GM12873 (cell line): ENCODE measurements at regions not wholly inside any gene's neighbourhood (a gene's known extent, or its start where the extent isn't known, plus 50 kb on each side); places are given as distances from the start of the nearest gene placed in this dataset.

Source experiments
- TF ChIP-seq, protein P1 (sequence below): IDR thresholded peaks from 2 replicates; pipeline ENCODE4 v1.5.1; 2012; ENCODE audit warnings: low read depth, mild to moderate bottlenecking, moderate library complexity, low read length, control low read depth; ENCODE audit not compliant: insufficient read depth; ENCODE audit errors: missing control alignments

GRCh38 chr10:8346861-8347260, 292.4 kb downstream of the GATA3 start:
- TF ChIP-seq, protein P1, sequence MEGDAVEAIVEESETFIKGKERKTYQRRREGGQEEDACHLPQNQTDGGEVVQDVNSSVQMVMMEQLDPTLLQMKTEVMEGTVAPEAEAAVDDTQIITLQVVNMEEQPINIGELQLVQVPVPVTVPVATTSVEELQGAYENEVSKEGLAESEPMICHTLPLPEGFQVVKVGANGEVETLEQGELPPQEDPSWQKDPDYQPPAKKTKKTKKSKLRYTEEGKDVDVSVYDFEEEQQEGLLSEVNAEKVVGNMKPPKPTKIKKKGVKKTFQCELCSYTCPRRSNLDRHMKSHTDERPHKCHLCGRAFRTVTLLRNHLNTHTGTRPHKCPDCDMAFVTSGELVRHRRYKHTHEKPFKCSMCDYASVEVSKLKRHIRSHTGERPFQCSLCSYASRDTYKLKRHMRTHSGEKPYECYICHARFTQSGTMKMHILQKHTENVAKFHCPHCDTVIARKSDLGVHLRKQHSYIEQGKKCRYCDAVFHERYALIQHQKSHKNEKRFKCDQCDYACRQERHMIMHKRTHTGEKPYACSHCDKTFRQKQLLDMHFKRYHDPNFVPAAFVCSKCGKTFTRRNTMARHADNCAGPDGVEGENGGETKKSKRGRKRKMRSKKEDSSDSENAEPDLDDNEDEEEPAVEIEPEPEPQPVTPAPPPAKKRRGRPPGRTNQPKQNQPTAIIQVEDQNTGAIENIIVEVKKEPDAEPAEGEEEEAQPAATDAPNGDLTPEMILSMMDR: no peak

- TF ChIP-seq, protein P1: no peak
Measured at GRCh38 chr10:8349610-8350249, 295.2 kb downstream of the GATA3 start.

- TF ChIP-seq, protein P1: no peak
Measured at GRCh38 chr10:8350250-8350967, 295.9 kb downstream of the GATA3 start.

DNA sequence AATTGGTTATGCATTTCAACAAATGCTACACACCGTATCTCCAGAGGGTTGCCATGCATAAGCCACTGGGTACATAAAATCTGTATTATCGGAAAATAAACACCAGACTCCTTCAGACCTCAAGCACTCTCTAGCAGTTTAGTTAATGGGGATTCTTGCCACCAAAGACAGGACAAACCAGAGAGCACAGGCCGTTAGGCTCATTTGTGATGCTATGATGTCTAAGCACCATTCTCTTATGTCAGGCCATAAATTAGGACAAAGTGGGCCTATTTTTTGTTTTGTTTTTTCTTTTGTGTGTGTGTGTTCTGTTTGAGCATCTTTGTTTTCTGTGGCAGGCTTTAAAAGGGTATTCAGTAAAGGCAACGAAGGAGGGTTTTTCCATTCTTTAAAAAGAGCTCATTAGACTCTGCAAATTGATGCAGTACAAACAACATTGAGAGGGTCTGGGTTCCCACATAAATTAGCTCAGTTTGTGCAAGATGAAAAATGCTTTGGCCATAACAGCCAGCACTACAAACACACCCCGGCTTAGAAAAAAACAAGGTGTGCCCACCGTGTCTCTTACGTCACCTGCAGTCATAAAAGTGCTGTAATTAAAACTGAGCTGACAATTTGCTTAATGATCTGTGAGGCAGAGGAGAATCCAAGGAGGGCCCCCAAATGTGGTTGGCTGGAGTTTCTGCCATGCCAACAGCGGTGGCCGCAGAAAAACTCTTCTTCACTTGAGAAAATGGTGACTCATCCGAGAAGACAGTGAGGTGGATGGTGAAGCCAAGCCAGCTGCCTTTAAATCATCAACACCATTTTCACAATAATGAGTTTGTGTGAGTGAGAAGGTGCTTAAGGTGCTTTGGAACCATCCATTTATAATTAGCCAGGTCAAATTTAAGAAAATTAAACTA, 297.9 kb downstream of the GATA3 start:
- TF ChIP-seq, protein P1: no peak

GRCh38 chr10:8356283-8356682, 301.8 kb downstream of the GATA3 start:
- TF ChIP-seq, protein P1: no peak

- TF ChIP-seq, protein P1: no peak
Measured at GRCh38 chr10:8359467-8359866, 305.0 kb downstream of the GATA3 start.

- TF ChIP-seq, protein P1: no peak
Measured at GRCh38 chr10:8360365-8360764, 305.9 kb downstream of the GATA3 start.
